Immature natural killer cell (primary cell): ENCODE measurements at regions not wholly inside any gene's neighbourhood (a gene's known extent, or its start where the extent isn't known, plus 50 kb on each side); places are given as distances from the start of the nearest gene placed in this dataset.

Experiments
- DNase-seq, 3 donors: peaks; one replicate each; pipeline ENCODE4 v3.0.0; 2022; ENCODE audit warnings: mixed read lengths in 1 of 3
- H3K27ac Mint-ChIP-seq, 6 donors: one replicate each; pipeline ENCODE4 v1.8.0; 2020; ENCODE audit warnings: mixed read lengths in 6 of 6, mild to moderate bottlenecking in 5 of 6, inconsistent platforms in 4 of 6, moderate library complexity in 3 of 6
- H3K27me3 Mint-ChIP-seq, 3 donors: one replicate each; pipeline ENCODE4 v1.8.0; 2020 to 2021; ENCODE audit warnings: low read depth in 3 of 3, mild to moderate bottlenecking in 3 of 3, mixed read lengths in 3 of 3, moderate library complexity in 3 of 3, inconsistent platforms in 1 of 3
- H3K36me3 Mint-ChIP-seq, 3 donors: one replicate each; pipeline ENCODE4 v1.8.0; 2020; ENCODE audit warnings: mixed read lengths in 3 of 3, inconsistent platforms in 2 of 3, mild to moderate bottlenecking in 2 of 3
- H3K4me1 Mint-ChIP-seq, 2 donors: one replicate each; pipeline ENCODE4 v1.8.0; 2020; ENCODE audit warnings: inconsistent platforms in 2 of 2, mild to moderate bottlenecking in 2 of 2, mixed read lengths in 2 of 2, moderate library complexity in 1 of 2
- H3K4me3 Mint-ChIP-seq, 5 donors: one replicate each; pipeline ENCODE4 v1.8.0; 2020; ENCODE audit warnings: mild to moderate bottlenecking in 5 of 5, mixed read lengths in 5 of 5, inconsistent platforms in 3 of 5, moderate library complexity in 3 of 5
- H3K9me3 Mint-ChIP-seq, 6 donors: one replicate each; pipeline ENCODE4 v1.8.0; 2020; ENCODE audit warnings: mild to moderate bottlenecking in 6 of 6, mixed read lengths in 6 of 6, inconsistent platforms in 4 of 6, moderate library complexity in 3 of 6

GRCh38 chr11:122264121-122264520, 148.1 kb upstream of the BLID start:
- H3K27me3 Mint-ChIP-seq = peaks cover 0 to 5% (median 0%) of the 10 kb centered on the region in 3 donors
- no peak for DNase-seq
- H3K36me3 Mint-ChIP-seq = no peaks in the 10 kb centered on the region
- no peaks in the 10 kb centered on the region for H3K4me1 Mint-ChIP-seq
- no peak overlapping the region for H3K27ac Mint-ChIP-seq
- H3K9me3 Mint-ChIP-seq = peaks cover 0 to 1% (median 0%) of the 10 kb centered on the region in 6 donors
- H3K4me3 Mint-ChIP-seq = no peak overlapping the region

- Mint-ChIP-seq H3K4me3 (no peak overlapping the region), H3K4me1 (no peaks in the 10 kb centered on the region), H3K27me3 (peaks cover 0 to 6% (median 0%) of the 10 kb centered on the region in 3 donors), H3K9me3 (peaks cover 0 to 5% (median 0%) of the 10 kb centered on the region in 6 donors), H3K36me3 (no peaks in the 10 kb centered on the region), H3K27ac (no peak overlapping the region)
- no peak for DNase-seq
Measured at GRCh38 chr11:122261546-122261945, 145.5 kb upstream of the BLID start.

- H3K4me1 Mint-ChIP-seq = no peaks in the 10 kb centered on the region
- DNase-seq = no peak
- H3K27ac Mint-ChIP-seq = no peak overlapping the region
- peaks cover 0 to 6% (median 0%) of the 10 kb centered on the region in 3 donors for H3K27me3 Mint-ChIP-seq
- no peaks in the 10 kb centered on the region for H3K36me3 Mint-ChIP-seq
- H3K9me3 Mint-ChIP-seq = peaks cover 0 to 5% (median 0%) of the 10 kb centered on the region in 6 donors
- no peak overlapping the region for H3K4me3 Mint-ChIP-seq
Measured at GRCh38 chr11:122259195-122259821, 143.3 kb upstream of the BLID start.

- H3K27ac Mint-ChIP-seq = no peak overlapping the region
- H3K36me3 Mint-ChIP-seq = no peaks in the 10 kb centered on the region
- H3K4me3 Mint-ChIP-seq = no peak overlapping the region
- no peaks in the 10 kb centered on the region for H3K4me1 Mint-ChIP-seq
- peaks cover 0 to 6% (median 0%) of the 10 kb centered on the region in 3 donors for H3K27me3 Mint-ChIP-seq
- peaks cover 0 to 5% (median 0%) of the 10 kb centered on the region in 6 donors for H3K9me3 Mint-ChIP-seq
- DNase-seq = no peak
Measured at GRCh38 chr11:122258446-122259194, 142.6 kb upstream of the BLID start.

DNA sequence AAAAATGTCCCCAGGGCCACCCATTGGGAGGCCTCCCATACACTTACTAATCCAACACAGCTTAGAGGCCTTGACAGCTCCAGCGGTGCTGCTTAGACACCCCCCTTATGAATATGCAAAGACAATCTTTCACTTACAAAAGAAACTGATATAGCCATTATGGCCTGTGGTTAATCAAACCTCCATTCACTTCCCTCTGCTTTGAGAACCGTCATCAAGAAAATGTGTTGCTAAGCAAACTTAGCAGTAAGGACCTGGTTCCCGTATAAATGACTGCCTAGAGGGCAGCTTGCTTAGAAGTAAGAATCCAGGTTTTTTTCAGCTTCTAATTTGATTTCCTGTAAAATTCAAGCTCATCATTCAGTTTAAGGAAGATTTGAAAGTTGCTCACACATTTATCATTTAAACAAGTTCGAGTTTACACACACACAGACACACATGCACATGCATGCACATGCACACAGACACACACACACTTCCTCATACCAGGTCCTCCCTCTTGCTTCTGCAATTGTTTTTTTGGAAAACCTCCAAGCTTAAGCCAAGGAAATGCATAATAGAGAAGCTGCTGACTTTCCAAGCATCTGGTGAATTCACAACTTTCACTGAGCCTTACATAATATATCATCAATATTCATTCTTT, 137.7 kb upstream of the BLID start:
- Mint-ChIP-seq H3K9me3 (peaks cover 0 to 2% (median 0%) of the 10 kb centered on the region in 6 donors), H3K4me1 (no peaks in the 10 kb centered on the region), H3K36me3 (no peaks in the 10 kb centered on the region), H3K4me3 (no peak overlapping the region), H3K27ac (no peak overlapping the region), H3K27me3 (peaks cover 0 to 3% (median 0%) of the 10 kb centered on the region in 3 donors)
- DNase-seq = no peak

GRCh38 chr11:122248939-122249338, 132.9 kb upstream of the BLID start:
- H3K4me1 Mint-ChIP-seq = no peaks in the 10 kb centered on the region
- no peak for DNase-seq

GRCh38 chr11:122248131-122248530, 132.1 kb upstream of the BLID start:
- no peaks in the 10 kb centered on the region for H3K4me1 Mint-ChIP-seq
- H3K27me3 Mint-ChIP-seq = peaks cover 0 to 3% (median 2%) of the 10 kb centered on the region in 3 donors
- no peak overlapping the region for H3K27ac Mint-ChIP-seq
- H3K4me3 Mint-ChIP-seq = no peak overlapping the region
- no peak for DNase-seq
- no peaks in the 10 kb centered on the region for H3K9me3 Mint-ChIP-seq
- H3K36me3 Mint-ChIP-seq = no peaks in the 10 kb centered on the region

More at GRCh38 chr11:122248939-122249338, 132.9 kb upstream of the BLID start:
- Mint-ChIP-seq H3K4me3 (no peak overlapping the region), H3K9me3 (no peaks in the 10 kb centered on the region), H3K27me3 (peaks cover 0 to 3% (median 2%) of the 10 kb centered on the region in 3 donors), H3K36me3 (no peaks in the 10 kb centered on the region), H3K27ac (no peak overlapping the region)

DNA sequence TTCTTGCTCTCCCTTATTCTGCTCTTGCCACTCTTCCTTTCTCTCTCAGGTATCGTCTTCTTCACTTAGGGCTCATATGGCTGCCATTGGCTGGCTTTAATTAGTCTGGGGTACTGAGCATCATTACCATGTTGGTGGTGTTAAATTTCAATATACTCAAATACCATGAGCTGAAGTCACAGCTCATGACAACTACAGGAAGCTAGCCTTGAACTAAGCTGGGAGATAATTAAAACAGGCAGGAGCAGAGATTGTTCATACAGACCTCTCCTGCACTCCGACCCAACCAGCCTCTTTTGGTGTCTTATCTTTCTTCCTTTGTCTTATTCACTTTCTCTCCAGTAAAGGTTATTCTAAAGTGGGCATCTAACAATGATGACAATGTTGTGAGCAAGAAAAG, 130.9 kb upstream of the BLID start:
- Mint-ChIP-seq H3K27me3 (peaks cover 0 to 3% (median 2%) of the 10 kb centered on the region in 3 donors), H3K27ac (no peak overlapping the region), H3K4me1 (no peaks in the 10 kb centered on the region), H3K9me3 (no peaks in the 10 kb centered on the region), H3K4me3 (no peak overlapping the region), H3K36me3 (no peaks in the 10 kb centered on the region)
- no peak for DNase-seq

DNA sequence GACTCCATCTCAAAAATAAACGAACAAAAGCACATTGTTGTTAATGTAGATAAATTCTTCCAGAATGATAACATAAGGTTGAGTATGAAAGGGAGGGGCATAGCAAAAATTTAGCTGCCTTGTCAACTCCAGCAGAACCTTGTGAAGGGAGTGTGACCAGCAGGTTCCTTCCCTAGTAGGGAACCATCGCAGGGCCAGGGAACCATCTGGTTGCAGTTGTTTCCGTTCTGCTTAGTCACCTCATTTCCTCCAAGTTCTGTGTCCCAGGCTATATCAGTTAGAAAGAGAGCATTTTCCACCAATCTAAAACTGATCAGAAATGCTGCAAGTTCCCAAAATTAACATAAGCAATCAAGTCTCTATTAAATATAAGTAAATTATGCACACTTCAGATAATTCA, 126.7 kb upstream of the BLID start:
- H3K9me3 Mint-ChIP-seq = no peaks in the 10 kb centered on the region
- H3K4me3 Mint-ChIP-seq = no peak overlapping the region
- no peaks in the 10 kb centered on the region for H3K4me1 Mint-ChIP-seq
- no peak overlapping the region for H3K27ac Mint-ChIP-seq
- no peaks in the 10 kb centered on the region for H3K36me3 Mint-ChIP-seq
- DNase-seq = no peak
- peaks cover 2 to 6% (median 3%) of the 10 kb centered on the region in 3 donors for H3K27me3 Mint-ChIP-seq

- no peaks in the 10 kb centered on the region for H3K36me3 Mint-ChIP-seq
- peaks cover 2 to 6% (median 3%) of the 10 kb centered on the region in 3 donors for H3K27me3 Mint-ChIP-seq
- no peaks in the 10 kb centered on the region for H3K4me1 Mint-ChIP-seq
- no peaks in the 10 kb centered on the region for H3K9me3 Mint-ChIP-seq
- DNase-seq = no peak
- no peak overlapping the region for H3K4me3 Mint-ChIP-seq
- H3K27ac Mint-ChIP-seq = no peak overlapping the region
Measured at GRCh38 chr11:122241566-122241965, 125.6 kb upstream of the BLID start.

GRCh38 chr11:122240638-122241037, 124.6 kb upstream of the BLID start:
- DNase-seq = no peak
- H3K4me3 Mint-ChIP-seq = no peak overlapping the region
- H3K27ac Mint-ChIP-seq = no peak overlapping the region
- no peaks in the 10 kb centered on the region for H3K4me1 Mint-ChIP-seq
- H3K27me3 Mint-ChIP-seq = peaks cover under 1 to 6% (median 2%) of the 10 kb centered on the region in 3 donors
- H3K36me3 Mint-ChIP-seq = no peaks in the 10 kb centered on the region
- no peaks in the 10 kb centered on the region for H3K9me3 Mint-ChIP-seq

- no peak for DNase-seq
- H3K27me3 Mint-ChIP-seq = peaks cover 0 to 2% (median 2%) of the 10 kb centered on the region in 3 donors
- no peak overlapping the region for H3K27ac Mint-ChIP-seq
- no peaks in the 10 kb centered on the region for H3K36me3 Mint-ChIP-seq
- H3K9me3 Mint-ChIP-seq = no peaks in the 10 kb centered on the region
- no peak overlapping the region for H3K4me3 Mint-ChIP-seq
- no peaks in the 10 kb centered on the region for H3K4me1 Mint-ChIP-seq
Measured at GRCh38 chr11:122235615-122236014, 119.6 kb upstream of the BLID start.

- no peak overlapping the region for H3K4me3 Mint-ChIP-seq
- H3K27ac Mint-ChIP-seq = no peak overlapping the region
- H3K4me1 Mint-ChIP-seq = no peaks in the 10 kb centered on the region
- H3K27me3 Mint-ChIP-seq = peaks cover 0 to 2% (median 2%) of the 10 kb centered on the region in 3 donors
- no peak for DNase-seq
- H3K9me3 Mint-ChIP-seq = no peaks in the 10 kb centered on the region
- H3K36me3 Mint-ChIP-seq = no peaks in the 10 kb centered on the region
Measured at GRCh38 chr11:122234780-122235179, 118.8 kb upstream of the BLID start.

DNA sequence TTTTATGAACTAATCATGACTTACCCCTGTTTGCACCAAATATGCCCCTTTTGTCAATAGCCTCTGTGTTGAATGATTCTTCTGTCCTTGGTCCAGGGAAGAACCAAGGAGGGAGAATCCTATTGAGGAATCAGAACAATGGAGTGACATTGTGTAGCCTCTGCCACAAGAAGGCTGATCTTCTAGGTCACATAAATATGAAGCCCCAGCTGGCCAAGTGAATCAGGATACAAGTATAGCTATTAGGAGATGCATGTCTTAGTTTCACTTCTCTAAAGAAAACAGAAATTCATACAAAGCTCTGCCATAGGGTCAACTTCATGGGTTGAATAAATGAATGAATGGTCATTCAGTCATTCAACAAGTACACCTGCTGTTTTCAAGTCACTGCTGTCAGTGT, 118.2 kb upstream of the BLID start:
- H3K27me3 Mint-ChIP-seq = peaks cover 0 to 2% (median 2%) of the 10 kb centered on the region in 3 donors
- DNase-seq = no peak
- no peaks in the 10 kb centered on the region for H3K4me1 Mint-ChIP-seq
- no peaks in the 10 kb centered on the region for H3K9me3 Mint-ChIP-seq
- H3K27ac Mint-ChIP-seq = no peak overlapping the region
- no peak overlapping the region for H3K4me3 Mint-ChIP-seq
- no peaks in the 10 kb centered on the region for H3K36me3 Mint-ChIP-seq
